ENCODE measurements at regions not wholly inside any gene's neighbourhood (a gene's known extent, or its start where the extent isn't known, plus 50 kb on each side); places are given as distances from the start of the nearest gene placed in this dataset.

DNA sequence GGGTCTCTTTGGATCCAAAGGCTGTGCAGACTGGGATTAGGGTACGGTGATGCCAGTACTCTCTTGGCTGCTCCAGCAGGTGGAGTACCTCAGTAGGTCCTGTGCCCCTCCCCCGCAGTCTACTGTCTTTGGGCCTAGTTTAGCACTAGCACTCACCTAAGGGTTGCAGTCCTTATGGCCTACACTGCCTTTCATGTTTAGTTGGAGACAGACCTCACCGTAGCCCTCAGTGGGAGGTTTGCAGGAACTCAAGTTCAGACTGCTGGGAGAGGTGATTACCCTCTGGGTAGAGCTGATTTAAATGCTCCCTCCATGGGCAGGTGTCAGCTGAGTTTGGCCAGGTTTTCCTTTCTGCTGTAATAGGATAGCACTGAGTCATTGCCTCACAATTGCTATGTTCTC is 210.8 kb upstream of the TMEM196 start:
- TF ChIP-seq POLR2A (IDR thresholded peaks at IDR 0.05; ENCODE audit: low read length) (no peak), GATA1 (IDR thresholded peaks at IDR 0.05; ENCODE audit: low read depth, low read length) (no peak)

Measured in erythroblast (primary cell).